Cardiac muscle cell (in vitro differentiated cells and primary cell): ENCODE measurements at regions not wholly inside any gene's neighbourhood (a gene's known extent, or its start where the extent isn't known, plus 50 kb on each side); places are given as distances from the start of the nearest gene placed in this dataset.

Experiments used
- DNase-seq, 2 donors: peaks; one replicate each; pipeline versions ENCODE4 v3.0.0 to v3.0.0-alpha.2; 2010 to 2017; ENCODE audit warnings: low read depth in 1 of 2, low spot score in 1 of 2
- H3K27ac ChIP-seq: fragments of 200-600 bp; sonication (generic); 2 replicates; pipeline ENCODE4 v1.5.1; 2016
- H3K27me3 ChIP-seq: fragments of 200-600 bp; sonication (generic); 2 replicates; pipeline ENCODE4 v1.6.0; 2016; ENCODE audit warnings: control low read depth
- H3K36me3 ChIP-seq: fragments of 200-600 bp; sonication (generic); 2 replicates; pipeline ENCODE4 v1.5.1; 2016; ENCODE audit warnings: control low read depth
- H3K4me1 ChIP-seq: fragments of 200-600 bp; sonication (generic); 2 replicates; pipeline ENCODE4 v1.8.1; 2017; ENCODE audit warnings: low read depth, mild to moderate bottlenecking, mixed run types
- H3K4me3 ChIP-seq: fragments of 200-600 bp; sonication (generic); 2 replicates; pipeline ENCODE4 v1.5.1; 2016; ENCODE audit warnings: mild to moderate bottlenecking
- H3K9me3 ChIP-seq: fragments of 200-600 bp; sonication (generic); 2 replicates; pipeline ENCODE4 v1.5.1; 2017; ENCODE audit warnings: low read depth, mild to moderate bottlenecking, control low read depth
- CTCF ChIP-seq: IDR thresholded peaks from 2 replicates; pipeline ENCODE4 v1.5.1; 2012; ENCODE audit warnings: low read depth, mild to moderate bottlenecking, low read length

- no peaks in the 10 kb centered on the region for H3K27me3 ChIP-seq
- no peak for DNase-seq
- H3K4me3 ChIP-seq, result no peak overlapping the region
- no peaks in the 10 kb centered on the region for H3K9me3 ChIP-seq
- no peaks in the 10 kb centered on the region for H3K36me3 ChIP-seq
- no peak for TF ChIP-seq CTCF
- no peaks in the 10 kb centered on the region for H3K4me1 ChIP-seq
- no peak overlapping the region for H3K27ac ChIP-seq
Measured at GRCh38 chr5:67481362-67481761, 284.8 kb upstream of the CD180 start.

- Histone ChIP-seq H3K4me3 (no peak overlapping the region), H3K4me1 (no peaks in the 10 kb centered on the region), H3K36me3 (no peaks in the 10 kb centered on the region), H3K27ac (no peak overlapping the region), H3K27me3 (no peaks in the 10 kb centered on the region), H3K9me3 (no peaks in the 10 kb centered on the region)
- TF ChIP-seq CTCF, result no peak
- DNase-seq, result no peak
Measured at GRCh38 chr5:67478337-67478736, 281.7 kb upstream of the CD180 start.

GRCh38 chr5:67476995-67477394 lies 280.4 kb upstream of the CD180 start:
- no peak for DNase-seq
- TF ChIP-seq CTCF, result no peak
- Histone ChIP-seq H3K27me3 (no peaks in the 10 kb centered on the region), H3K4me3 (no peak overlapping the region), H3K9me3 (no peaks in the 10 kb centered on the region), H3K36me3 (no peaks in the 10 kb centered on the region), H3K27ac (no peak overlapping the region), H3K4me1 (no peaks in the 10 kb centered on the region)

- no peak for DNase-seq
Measured at GRCh38 chr5:67476531-67476930, 279.9 kb upstream of the CD180 start.

GRCh38 chr5:67475489-67475888 lies 278.9 kb upstream of the CD180 start:
- H3K36me3 ChIP-seq, result no peaks in the 10 kb centered on the region

More at GRCh38 chr5:67476531-67476930, 279.9 kb upstream of the CD180 start:
- Histone ChIP-seq H3K27ac (no peak overlapping the region), H3K4me3 (no peak overlapping the region), H3K4me1 (no peaks in the 10 kb centered on the region), H3K9me3 (no peaks in the 10 kb centered on the region), H3K36me3 (no peaks in the 10 kb centered on the region), H3K27me3 (no peaks in the 10 kb centered on the region)
- no peak for TF ChIP-seq CTCF

More at GRCh38 chr5:67475489-67475888, 278.9 kb upstream of the CD180 start:
- Histone ChIP-seq H3K9me3 (no peaks in the 10 kb centered on the region), H3K4me1 (no peaks in the 10 kb centered on the region), H3K27me3 (no peaks in the 10 kb centered on the region), H3K27ac (no peak overlapping the region), H3K4me3 (no peak overlapping the region)
- TF ChIP-seq CTCF, result no peak
- DNase-seq, result no peak
